GM12878 (cell line): ENCODE measurements at regions not wholly inside any gene's neighbourhood (a gene's known extent, or its start where the extent isn't known, plus 50 kb on each side); places are given as distances from the start of the nearest gene placed in this dataset.

Experiments used
- ATAC-seq: fragments of 200-7000 bp; cut with Tn5 transposase; 3 replicates; pipeline ENCODE4 v1.9.1; 2020; ENCODE audit warnings: mild to moderate bottlenecking, moderate library complexity
- BruUV-seq: library from RNA; stranded (reverse); fragments of 400-500 nt; replicated peaks from 2 replicates; lab custom pipeline; 2021; lab: Mats Ljungman, UMichigan
- CTCF ChIA-PET: fragments of 300-600 bp; sonication (Branson Sonifier 250); formaldehyde crosslinking; extraction: SDS; loops from one replicate; lab custom pipeline; 2021; ENCODE audit warnings: inconsistent platforms; lab: Yijun Ruan, JAX
- POLR2A ChIA-PET: fragments of 350-600 bp; formaldehyde crosslinking; extraction: SDS; loops from one replicate; lab custom pipeline; 2021; ENCODE audit warnings: inconsistent platforms; lab: Charles Lee
- RAD21 ChIA-PET: fragments of 300-600 bp; sonication (Branson Sonifier 250); formaldehyde crosslinking; loops from one replicate; lab custom pipeline; 2023; ENCODE audit warnings: antibody characterized with exemption; ENCODE audit not compliant: unreplicated experiment; lab: Charles Lee
- SMC1A ChIA-PET: fragments of 300-600 bp; sonication (Branson Sonifier 250); formaldehyde crosslinking; loops from one replicate; lab custom pipeline; 2023; ENCODE audit not compliant: unreplicated experiment, uncharacterized antibody; lab: Charles Lee
- DNase-seq: peaks from one replicate; pipeline ENCODE4 v3.0.0-alpha.2; 2011; ENCODE audit warnings: low read depth, low spot score
- FAIRE-seq: peaks from 3 replicates; lab custom pipeline; 2011; peaks lifted over from hg19 to GRCh38; lab: Jason Lieb, UNC
- H2AFZ ChIP-seq: 2 replicates; pipeline ENCODE4 v1.6.0; 2011; ENCODE audit warnings: low read depth, low read length, control low read depth; ENCODE audit not compliant: control insufficient read depth
- H3K27ac ChIP-seq: 2 replicates; pipeline ENCODE4 v1.5.1; 2011; ENCODE audit warnings: control low read depth; ENCODE audit not compliant: control insufficient read depth, insufficient read depth
- H3K27me3 ChIP-seq, 2 experiments: replicated peaks in 1 of 2; 2 replicates each; pipeline versions ENCODE4 v1.6.0 to v1.6.1; 2011; ENCODE audit warnings: low read length in 1 of 2; ENCODE audit not compliant: control insufficient read depth in 2 of 2, insufficient read depth in 2 of 2
- H3K36me3 ChIP-seq, 2 experiments: 2 replicates each; pipeline ENCODE4 v1.5.1; 2011; ENCODE audit warnings: low read length in 1 of 2; ENCODE audit not compliant: control insufficient read depth in 2 of 2, insufficient read depth in 2 of 2
- H3K4me1 ChIP-seq: 2 replicates; pipeline ENCODE4 v1.6.1; 2011; ENCODE audit warnings: mild to moderate bottlenecking, low read length, moderate library complexity, mixed read lengths; ENCODE audit not compliant: control insufficient read depth, insufficient read depth
- H3K4me2 ChIP-seq: 2 replicates; pipeline ENCODE4 v1.6.0; 2011; ENCODE audit warnings: control low read depth; ENCODE audit not compliant: control insufficient read depth, insufficient read depth
- H3K4me3 ChIP-seq: fragments of 200-600 bp; sonication (generic); 2 replicates; pipeline ENCODE4 v1.5.1; 2016
- H3K79me2 ChIP-seq: 2 replicates; pipeline ENCODE4 v1.6.0; 2011; ENCODE audit warnings: low read length; ENCODE audit not compliant: control insufficient read depth, insufficient read depth
- H3K9ac ChIP-seq: 2 replicates; pipeline ENCODE4 v1.8.0; 2011; ENCODE audit warnings: low read length, control low read depth, mixed read lengths; ENCODE audit not compliant: control insufficient read depth, insufficient read depth
- H3K9me3 ChIP-seq: replicated peaks from 3 replicates; pipeline ENCODE4 v1.5.1; 2011; ENCODE audit warnings: mild to moderate bottlenecking, low read length; ENCODE audit not compliant: control insufficient read depth, insufficient read depth
- H4K20me1 ChIP-seq: 2 replicates; pipeline ENCODE4 v1.6.0; 2011; ENCODE audit not compliant: control insufficient read depth, insufficient read depth
- JUND ChIP-seq: IDR thresholded peaks from 2 replicates; pipeline ENCODE4 v1.6.1; 2012; ENCODE audit warnings: low read depth, mild to moderate bottlenecking, low read length, improper control_type of control experiment, moderate library complexity
- WGBS: methylation state at CpG from one replicate; pipeline ENCODE4 v1.1.6; 2016; ENCODE audit warnings: low lambda C conversion rate; ENCODE audit not compliant: insufficient replicate concordance, insufficient coverage; ENCODE audit errors: missing lambda C conversion rate; 5-methylcytosine and 5-hydroxymethylcytosine counted together
- in situ Hi-C: fragments of 300-500 bp; cut with MboI; formaldehyde crosslinking; loops from 9 replicates; pipeline ENCODE4 v1.14.3; 2018; ENCODE audit warnings: mixed read lengths
- intact Hi-C: fragments of 100-400 bp; cut with micrococcal nuclease; formaldehyde crosslinking; loops from one replicate; pipeline ENCODE4 v1.14.2; 2022; ENCODE audit not compliant: unreplicated experiment
- TF ChIP-seq, protein P1 (sequence below): IDR thresholded peaks from 2 replicates; pipeline ENCODE4 v1.6.1; 2012; ENCODE audit warnings: improper control_type of control experiment, low read depth, low read length; ENCODE audit not compliant: insufficient replicate concordance

DNA sequence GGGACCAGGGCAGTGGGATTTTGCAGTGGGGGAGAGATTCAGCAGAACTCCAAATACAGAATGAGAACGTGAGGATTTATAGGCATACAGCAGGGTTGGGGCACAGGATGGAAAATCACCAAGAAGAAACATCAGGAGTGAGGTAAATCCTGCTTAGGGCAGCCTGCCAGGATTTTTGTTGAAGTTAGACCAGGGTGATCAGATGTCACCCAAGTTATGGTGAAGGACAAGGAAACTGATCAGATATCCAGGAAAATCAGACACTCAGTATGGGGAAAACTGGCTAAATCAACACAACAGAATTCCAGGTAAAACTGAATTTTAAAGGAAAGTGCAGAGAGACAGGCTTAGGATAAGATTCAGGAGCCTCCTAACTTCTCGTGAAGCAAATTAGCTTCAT, 682.4 kb downstream of the TMEM121 start:
- no TSS peak for BruUV-seq
- H3K27me3 ChIP-seq: no peaks in the 10 kb centered on the region; a peak in 1 of 4 replicates
- TF ChIP-seq, protein P1, sequence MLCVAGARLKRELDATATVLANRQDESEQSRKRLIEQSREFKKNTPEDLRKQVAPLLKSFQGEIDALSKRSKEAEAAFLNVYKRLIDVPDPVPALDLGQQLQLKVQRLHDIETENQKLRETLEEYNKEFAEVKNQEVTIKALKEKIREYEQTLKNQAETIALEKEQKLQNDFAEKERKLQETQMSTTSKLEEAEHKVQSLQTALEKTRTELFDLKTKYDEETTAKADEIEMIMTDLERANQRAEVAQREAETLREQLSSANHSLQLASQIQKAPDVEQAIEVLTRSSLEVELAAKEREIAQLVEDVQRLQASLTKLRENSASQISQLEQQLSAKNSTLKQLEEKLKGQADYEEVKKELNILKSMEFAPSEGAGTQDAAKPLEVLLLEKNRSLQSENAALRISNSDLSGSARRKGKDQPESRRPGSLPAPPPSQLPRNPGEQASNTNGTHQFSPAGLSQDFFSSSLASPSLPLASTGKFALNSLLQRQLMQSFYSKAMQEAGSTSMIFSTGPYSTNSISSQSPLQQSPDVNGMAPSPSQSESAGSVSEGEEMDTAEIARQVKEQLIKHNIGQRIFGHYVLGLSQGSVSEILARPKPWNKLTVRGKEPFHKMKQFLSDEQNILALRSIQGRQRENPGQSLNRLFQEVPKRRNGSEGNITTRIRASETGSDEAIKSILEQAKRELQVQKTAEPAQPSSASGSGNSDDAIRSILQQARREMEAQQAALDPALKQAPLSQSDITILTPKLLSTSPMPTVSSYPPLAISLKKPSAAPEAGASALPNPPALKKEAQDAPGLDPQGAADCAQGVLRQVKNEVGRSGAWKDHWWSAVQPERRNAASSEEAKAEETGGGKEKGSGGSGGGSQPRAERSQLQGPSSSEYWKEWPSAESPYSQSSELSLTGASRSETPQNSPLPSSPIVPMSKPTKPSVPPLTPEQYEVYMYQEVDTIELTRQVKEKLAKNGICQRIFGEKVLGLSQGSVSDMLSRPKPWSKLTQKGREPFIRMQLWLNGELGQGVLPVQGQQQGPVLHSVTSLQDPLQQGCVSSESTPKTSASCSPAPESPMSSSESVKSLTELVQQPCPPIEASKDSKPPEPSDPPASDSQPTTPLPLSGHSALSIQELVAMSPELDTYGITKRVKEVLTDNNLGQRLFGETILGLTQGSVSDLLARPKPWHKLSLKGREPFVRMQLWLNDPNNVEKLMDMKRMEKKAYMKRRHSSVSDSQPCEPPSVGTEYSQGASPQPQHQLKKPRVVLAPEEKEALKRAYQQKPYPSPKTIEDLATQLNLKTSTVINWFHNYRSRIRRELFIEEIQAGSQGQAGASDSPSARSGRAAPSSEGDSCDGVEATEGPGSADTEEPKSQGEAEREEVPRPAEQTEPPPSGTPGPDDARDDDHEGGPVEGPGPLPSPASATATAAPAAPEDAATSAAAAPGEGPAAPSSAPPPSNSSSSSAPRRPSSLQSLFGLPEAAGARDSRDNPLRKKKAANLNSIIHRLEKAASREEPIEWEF: no peak
- no peak for TF ChIP-seq JUND

More for the DNA sequence above, 682.4 kb downstream of the TMEM121 start:
- WGBS: 22% methylated on average over 2 of the region's 2 CpGs
- H3K9me3 ChIP-seq: no peaks in the 10 kb centered on the region
- no peak overlapping the region for H3K4me3 ChIP-seq
- POLR2A ChIA-PET: no interaction called here
- intact Hi-C loops: no loop called here
- no peak overlapping the region for H3K27ac ChIP-seq
- in situ Hi-C loops: no loop called here
- no peak overlapping the region for H2AFZ ChIP-seq
- ATAC-seq: no peak
- RAD21 ChIA-PET: no interaction called here
- no peak overlapping the region for H3K9ac ChIP-seq
- no peaks in the 10 kb centered on the region for H4K20me1 ChIP-seq
- FAIRE-seq: no peak
- H3K4me1 ChIP-seq: no peaks in the 10 kb centered on the region
- no peak for DNase-seq
- no peaks in the 10 kb centered on the region for H3K79me2 ChIP-seq
- H3K4me2 ChIP-seq: no peak overlapping the region
- SMC1A ChIA-PET: no interaction called here
- H3K36me3 ChIP-seq: no peaks in the 10 kb centered on the region
- CTCF ChIA-PET: interaction anchor here (0.8 kb wide), 1 partner anchor 166 kb away, joined by 3 read pairs; no protein-coding TSS in a partner anchor
